ENCODE measurements at regions not wholly inside any gene's neighbourhood (a gene's known extent, or its start where the extent isn't known, plus 50 kb on each side); places are given as distances from the start of the nearest gene placed in this dataset.

- TF ChIP-seq EZH2 (IDR thresholded peaks at IDR 0.05; ENCODE audit: borderline replicate concordance, low read depth, low read length, severe bottlenecking): no peak
- TF ChIP-seq, protein P1, sequence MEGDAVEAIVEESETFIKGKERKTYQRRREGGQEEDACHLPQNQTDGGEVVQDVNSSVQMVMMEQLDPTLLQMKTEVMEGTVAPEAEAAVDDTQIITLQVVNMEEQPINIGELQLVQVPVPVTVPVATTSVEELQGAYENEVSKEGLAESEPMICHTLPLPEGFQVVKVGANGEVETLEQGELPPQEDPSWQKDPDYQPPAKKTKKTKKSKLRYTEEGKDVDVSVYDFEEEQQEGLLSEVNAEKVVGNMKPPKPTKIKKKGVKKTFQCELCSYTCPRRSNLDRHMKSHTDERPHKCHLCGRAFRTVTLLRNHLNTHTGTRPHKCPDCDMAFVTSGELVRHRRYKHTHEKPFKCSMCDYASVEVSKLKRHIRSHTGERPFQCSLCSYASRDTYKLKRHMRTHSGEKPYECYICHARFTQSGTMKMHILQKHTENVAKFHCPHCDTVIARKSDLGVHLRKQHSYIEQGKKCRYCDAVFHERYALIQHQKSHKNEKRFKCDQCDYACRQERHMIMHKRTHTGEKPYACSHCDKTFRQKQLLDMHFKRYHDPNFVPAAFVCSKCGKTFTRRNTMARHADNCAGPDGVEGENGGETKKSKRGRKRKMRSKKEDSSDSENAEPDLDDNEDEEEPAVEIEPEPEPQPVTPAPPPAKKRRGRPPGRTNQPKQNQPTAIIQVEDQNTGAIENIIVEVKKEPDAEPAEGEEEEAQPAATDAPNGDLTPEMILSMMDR (IDR thresholded peaks at IDR 0.05; ENCODE audit: borderline replicate concordance, extremely low read depth, low read length, poor library complexity, severe bottlenecking): no peak
Observed at GRCh38 chr7:155161690-155162089, 91.6 kb downstream of the HTR5A start.
